Tibial nerve (tissue), 4 donors: ENCODE measurements at regions not wholly inside any gene's neighbourhood (a gene's known extent, or its start where the extent isn't known, plus 50 kb on each side); places are given as distances from the start of the nearest gene placed in this dataset.

Experiments
- DNase-seq, 2 donors: peaks; one replicate each; pipeline ENCODE4 v3.0.0-alpha.2; 2019; ENCODE audit warnings: low spot score in 2 of 2
- H3K27ac ChIP-seq, 4 donors: fragments of 200-600 bp; sonication (generic) in 3 of 4; one replicate each; pipeline ENCODE4 v1.5.1; 2017 to 2019; ENCODE audit warnings: mild to moderate bottlenecking in 1 of 4
- H3K27me3 ChIP-seq, 2 donors: fragments of 200-600 bp; sonication (generic) in 1 of 2; one replicate each; pipeline versions ENCODE4 v1.5.1 to v1.6.0; 2017 to 2019
- H3K36me3 ChIP-seq, 3 donors: fragments of 200-600 bp; sonication (generic); one replicate each; pipeline ENCODE4 v1.5.1; 2018 to 2019
- H3K4me1 ChIP-seq, 4 donors: fragments of 200-600 bp; sonication (generic) in 3 of 4; one replicate each; pipeline ENCODE4 v1.5.1; 2017 to 2019
- H3K4me3 ChIP-seq, 4 donors: fragments of 200-600 bp; sonication (generic) in 3 of 4; one replicate each; pipeline ENCODE4 v1.5.1; 2017 to 2019; ENCODE audit warnings: mild to moderate bottlenecking in 1 of 4, moderate library complexity in 1 of 4
- H3K9me3 ChIP-seq, 4 donors: fragments of 200-600 bp; sonication (generic) in 3 of 4; one replicate each; pipeline ENCODE4 v1.5.1; 2017 to 2019
- CTCF ChIP-seq, 5 experiments: fragments of 200-600 bp in 3 of 5; fragments of 450-650 bp in 2 of 5; sonication (generic) in 3 of 5; IDR thresholded peaks; one replicate each; pipeline ENCODE4 v1.5.1; 2016 to 2019; ENCODE audit warnings: antibody characterized with exemption in 5 of 5, mild to moderate bottlenecking in 3 of 5, moderate library complexity in 2 of 5
- EP300 ChIP-seq, 2 donors: sonication (generic); formaldehyde crosslinking; IDR thresholded peaks; one replicate each; pipeline ENCODE4 v1.6.1; 2017; ENCODE audit warnings: antibody characterized with exemption in 2 of 2, mild to moderate bottlenecking in 1 of 2
- POLR2A ChIP-seq, 2 donors: fragments of 450-650 bp; IDR thresholded peaks; one replicate each; pipeline ENCODE4 v1.6.1; 2017; ENCODE audit warnings: antibody characterized with exemption in 2 of 2, mild to moderate bottlenecking in 2 of 2, moderate library complexity in 2 of 2
- WGBS, 2 donors: methylation state at CpG; one replicate each; pipeline ENCODE4 v1.1.5; 2018; 5-methylcytosine and 5-hydroxymethylcytosine counted together

GRCh38 chr12:77504466-77504865, 326.2 kb upstream of the NAV3 start:
- H3K4me1 ChIP-seq = no peaks in the 10 kb centered on the region
- H3K27ac ChIP-seq = no peak overlapping the region
- TF ChIP-seq POLR2A (IDR thresholded peaks at IDR 0.05) (no peak), CTCF (IDR thresholded peaks at IDR 0.05) (no peak), EP300 (IDR thresholded peaks at IDR 0.05) (no peak)
- 86 to 88% methylated on average over 4 of the region's 4 CpGs for WGBS, 2 donors
- no peak for DNase-seq
- H3K4me3 ChIP-seq = no peak overlapping the region
- no peaks in the 10 kb centered on the region for H3K27me3 ChIP-seq
- no peaks in the 10 kb centered on the region for H3K9me3 ChIP-seq
- H3K36me3 ChIP-seq = no peaks in the 10 kb centered on the region

GRCh38 chr12:77500089-77500488, 330.6 kb upstream of the NAV3 start:
- Histone ChIP-seq H3K27me3 (no peaks in the 10 kb centered on the region), H3K9me3 (no peaks in the 10 kb centered on the region), H3K4me3 (no peak overlapping the region), H3K27ac (no peak overlapping the region), H3K36me3 (no peaks in the 10 kb centered on the region), H3K4me1 (no peaks in the 10 kb centered on the region)
- TF ChIP-seq CTCF (IDR thresholded peaks at IDR 0.05) (no peak), POLR2A (IDR thresholded peaks at IDR 0.05) (no peak), EP300 (IDR thresholded peaks at IDR 0.05) (no peak)
- no peak for DNase-seq

DNA sequence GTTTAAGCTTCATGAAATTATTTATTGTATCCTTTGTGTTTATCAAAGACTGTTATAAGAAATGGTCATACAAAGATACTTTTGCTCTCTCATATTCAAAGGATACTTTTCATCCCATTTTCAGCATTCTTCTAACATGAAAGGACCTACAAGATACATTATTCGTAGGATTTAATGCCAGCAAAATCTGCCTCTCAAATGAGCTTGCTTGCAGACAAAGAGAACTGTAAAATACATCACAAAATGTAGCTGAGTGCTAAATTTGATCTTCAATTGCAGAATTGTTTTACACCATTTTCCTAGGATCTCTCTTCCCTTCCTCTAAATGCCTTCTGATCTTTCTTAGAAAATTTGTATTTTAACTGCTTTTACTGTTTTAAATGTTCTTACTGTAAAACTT, 333.0 kb upstream of the NAV3 start:
- DNase-seq = no peak
- Histone ChIP-seq H3K27ac (no peak overlapping the region), H3K27me3 (no peaks in the 10 kb centered on the region), H3K9me3 (no peaks in the 10 kb centered on the region), H3K36me3 (no peaks in the 10 kb centered on the region), H3K4me1 (no peaks in the 10 kb centered on the region), H3K4me3 (no peak overlapping the region)
- WGBS, 2 donors = 51 to 60% methylated on average over 1 of the region's 1 CpG
- no peak for TF ChIP-seq CTCF (IDR thresholded peaks at IDR 0.05)
- no peak for TF ChIP-seq EP300 (IDR thresholded peaks at IDR 0.05)
- no peak for TF ChIP-seq POLR2A (IDR thresholded peaks at IDR 0.05)

- WGBS, 2 donors = 80 to 81% methylated on average over 5 of the region's 5 CpGs
- Histone ChIP-seq H3K36me3 (no peaks in the 10 kb centered on the region), H3K27me3 (no peaks in the 10 kb centered on the region), H3K27ac (no peak overlapping the region), H3K4me1 (no peaks in the 10 kb centered on the region), H3K9me3 (no peaks in the 10 kb centered on the region), H3K4me3 (no peak overlapping the region)
- TF ChIP-seq CTCF (IDR thresholded peaks at IDR 0.05) = no peak
- no peak for TF ChIP-seq EP300 (IDR thresholded peaks at IDR 0.05)
- TF ChIP-seq POLR2A (IDR thresholded peaks at IDR 0.05) = no peak
- no peak for DNase-seq
Observed at GRCh38 chr12:77496714-77497113, 334.0 kb upstream of the NAV3 start.

DNA sequence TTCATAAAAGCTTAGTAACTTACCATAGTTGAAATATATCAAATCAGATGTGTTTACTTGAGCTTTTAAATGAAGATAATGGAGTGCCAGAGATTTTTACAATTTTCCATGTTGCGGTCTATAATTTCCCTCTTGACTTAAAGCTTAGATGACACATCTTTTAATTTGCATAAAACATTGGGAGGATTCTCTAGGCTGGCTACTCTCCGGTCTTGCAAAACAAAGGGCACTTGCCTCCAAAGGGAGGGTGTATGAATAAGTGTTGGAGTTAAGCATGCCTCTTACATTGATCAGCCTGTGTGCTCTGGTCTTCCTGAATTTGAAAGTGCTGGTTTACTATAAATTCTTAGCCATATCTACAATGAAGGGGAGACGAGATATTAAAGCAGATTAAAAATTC, 336.4 kb upstream of the NAV3 start:
- no peaks in the 10 kb centered on the region for H3K4me1 ChIP-seq
- H3K4me3 ChIP-seq = no peak overlapping the region
- WGBS, 2 donors = 78 to 80% methylated on average over 3 of the region's 3 CpGs
- no peaks in the 10 kb centered on the region for H3K27me3 ChIP-seq
- DNase-seq = no peak
- no peaks in the 10 kb centered on the region for H3K36me3 ChIP-seq
- no peaks in the 10 kb centered on the region for H3K9me3 ChIP-seq
- no peak overlapping the region for H3K27ac ChIP-seq
- TF ChIP-seq CTCF (IDR thresholded peaks at IDR 0.05) (no peak), POLR2A (IDR thresholded peaks at IDR 0.05) (no peak), EP300 (IDR thresholded peaks at IDR 0.05) (no peak)
